GM23248 (cell line): ENCODE measurements at regions not wholly inside any gene's neighbourhood (a gene's known extent, or its start where the extent isn't known, plus 50 kb on each side); places are given as distances from the start of the nearest gene placed in this dataset.

Experiments
- DNase-seq: peaks from one replicate; pipeline ENCODE4 v3.0.0-alpha.2; 2015
- H2AFZ ChIP-seq: fragments of 200-600 bp; sonication (generic); 2 replicates; pipeline ENCODE4 v1.6.1; 2016; ENCODE audit warnings: antibody characterized with exemption
- H3F3A ChIP-seq: fragments of 200-600 bp; sonication (generic); 2 replicates; pipeline ENCODE4 v1.6.1; 2016; ENCODE audit warnings: mild to moderate bottlenecking, antibody characterized with exemption, mixed run types; ENCODE audit not compliant: insufficient read depth
- H3K27ac ChIP-seq: fragments of 200-600 bp; sonication (generic); 2 replicates; pipeline ENCODE4 v1.5.1; 2016; ENCODE audit warnings: mild to moderate bottlenecking
- H3K27me3 ChIP-seq: fragments of 200-600 bp; sonication (generic); replicated peaks from 2 replicates; pipeline ENCODE4 v1.6.1; 2016; ENCODE audit warnings: mild to moderate bottlenecking; ENCODE audit not compliant: insufficient read depth
- H3K36me3 ChIP-seq: fragments of 200-600 bp; sonication (generic); 2 replicates; pipeline ENCODE4 v1.6.1; 2016; ENCODE audit warnings: low read depth, mild to moderate bottlenecking
- H3K4me1 ChIP-seq: fragments of 200-600 bp; sonication (generic); 2 replicates; pipeline ENCODE4 v1.6.1; 2016; ENCODE audit warnings: mild to moderate bottlenecking; ENCODE audit not compliant: insufficient read depth
- H3K4me2 ChIP-seq: fragments of 200-600 bp; sonication (generic); one replicate; pipeline ENCODE4 v1.6.1; 2016; ENCODE audit warnings: mild to moderate bottlenecking; ENCODE audit not compliant: unreplicated experiment
- H3K4me3 ChIP-seq: fragments of 200-600 bp; sonication (generic); 2 replicates; pipeline ENCODE4 v1.5.1; 2016; ENCODE audit warnings: mild to moderate bottlenecking
- H3K79me2 ChIP-seq: fragments of 200-600 bp; sonication (generic); 2 replicates; pipeline ENCODE4 v1.6.1; 2016; ENCODE audit warnings: mild to moderate bottlenecking; ENCODE audit not compliant: insufficient read depth
- H3K9ac ChIP-seq: fragments of 200-600 bp; sonication (generic); 2 replicates; pipeline ENCODE4 v1.6.1; 2016; ENCODE audit warnings: mild to moderate bottlenecking
- H3K9me2 ChIP-seq: fragments of 200-600 bp; sonication (generic); 2 replicates; pipeline ENCODE4 v1.6.1; 2016; ENCODE audit warnings: mixed run types, mild to moderate bottlenecking, moderate library complexity; ENCODE audit not compliant: insufficient read depth
- H3K9me3 ChIP-seq: fragments of 200-600 bp; sonication (generic); one replicate; pipeline ENCODE4 v1.6.1; 2017; ENCODE audit warnings: low read depth
- H4K20me1 ChIP-seq: fragments of 200-600 bp; sonication (generic); 2 replicates; pipeline ENCODE4 v1.6.0; 2016; ENCODE audit not compliant: insufficient read depth
- EZH2 ChIP-seq: fragments of 200-600 bp; sonication (generic); IDR thresholded peaks from 2 replicates; pipeline ENCODE4 v1.6.1; 2018; ENCODE audit warnings: antibody characterized with exemption, mild to moderate bottlenecking; ENCODE audit not compliant: insufficient read depth, poor library complexity, severe bottlenecking
- EZH2phosphoT487 ChIP-seq: fragments of 200-600 bp; sonication (generic); IDR thresholded peaks from 2 replicates; pipeline ENCODE4 v1.6.1; 2018; ENCODE audit warnings: antibody characterized with exemption, moderate library complexity, mild to moderate bottlenecking, low read depth; ENCODE audit not compliant: insufficient read depth
- WGBS, 2 experiments: methylation state at CpG; one replicate each; pipeline ENCODE4 v1.1.6; 2015 to 2017; ENCODE audit warnings: low lambda C conversion rate in 2 of 2, low coverage in 1 of 2; ENCODE audit errors: missing lambda C conversion rate in 2 of 2; 5-methylcytosine and 5-hydroxymethylcytosine counted together
- in situ Hi-C: fragments of 300-500 bp; cut with MboI; formaldehyde crosslinking; loops from 2 replicates; pipeline ENCODE4 v1.15.0; 2020

DNA sequence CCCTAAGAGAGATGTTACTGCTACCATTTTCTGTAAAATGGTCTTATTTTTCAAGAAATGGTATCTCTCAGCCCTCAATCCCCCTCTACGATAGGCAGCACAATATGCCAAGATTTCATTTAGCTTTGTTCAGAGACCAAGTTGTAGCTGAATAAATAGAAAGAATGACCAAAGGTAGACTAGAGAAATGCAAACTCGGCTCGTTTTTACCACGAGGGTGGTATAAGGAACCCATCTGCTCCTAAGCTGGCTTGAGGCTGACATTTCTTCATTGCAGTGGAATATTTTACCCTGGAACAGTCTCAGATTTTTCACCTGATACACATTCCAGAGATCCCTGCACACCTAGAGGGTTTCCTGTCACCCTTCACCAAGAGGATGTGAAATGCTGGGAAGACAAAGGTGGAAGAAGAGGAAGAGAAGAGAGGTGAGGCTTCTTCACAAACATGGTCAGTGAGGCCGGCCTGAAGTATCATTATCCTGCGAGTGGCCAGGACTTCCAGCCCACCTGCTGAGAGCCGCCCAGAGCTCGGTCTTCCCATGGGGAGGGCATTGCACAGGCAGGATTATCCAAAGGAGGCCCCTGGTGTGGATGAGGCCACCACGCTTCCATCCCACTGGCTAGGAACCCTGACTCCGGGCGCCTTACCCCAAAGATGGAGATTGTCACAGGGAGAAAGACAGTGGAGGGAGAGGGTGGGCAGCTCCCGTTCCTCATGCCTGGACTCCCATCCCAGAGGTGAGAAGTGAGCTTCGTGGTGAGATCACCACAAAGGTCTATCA lies 57.1 kb upstream of the AFDN start:
- WGBS, 2 experiments: 55 to 72% methylated on average over 12 to 13 of the region's 13 CpGs
- no peak overlapping the region for H3K4me2 ChIP-seq
- TF ChIP-seq EZH2 (no peak), EZH2phosphoT487 (no peak)
- H2AFZ ChIP-seq: no peak overlapping the region
- H3K9me2 ChIP-seq: no peaks in the 10 kb centered on the region
- H3K9ac ChIP-seq: no peak overlapping the region
- H3K4me3 ChIP-seq: no peak overlapping the region
- H3K27ac ChIP-seq: no peak overlapping the region
- DNase-seq: no peak
- no peaks in the 10 kb centered on the region for H3K4me1 ChIP-seq
- H3K79me2 ChIP-seq: no peaks in the 10 kb centered on the region
- in situ Hi-C loops: no loop called here
- H4K20me1 ChIP-seq: no peaks in the 10 kb centered on the region
- no peaks in the 10 kb centered on the region for H3K9me3 ChIP-seq
- H3K36me3 ChIP-seq: no peaks in the 10 kb centered on the region
- H3F3A ChIP-seq: no peaks in the 10 kb centered on the region
- H3K27me3 ChIP-seq: no peaks in the 10 kb centered on the region

DNA sequence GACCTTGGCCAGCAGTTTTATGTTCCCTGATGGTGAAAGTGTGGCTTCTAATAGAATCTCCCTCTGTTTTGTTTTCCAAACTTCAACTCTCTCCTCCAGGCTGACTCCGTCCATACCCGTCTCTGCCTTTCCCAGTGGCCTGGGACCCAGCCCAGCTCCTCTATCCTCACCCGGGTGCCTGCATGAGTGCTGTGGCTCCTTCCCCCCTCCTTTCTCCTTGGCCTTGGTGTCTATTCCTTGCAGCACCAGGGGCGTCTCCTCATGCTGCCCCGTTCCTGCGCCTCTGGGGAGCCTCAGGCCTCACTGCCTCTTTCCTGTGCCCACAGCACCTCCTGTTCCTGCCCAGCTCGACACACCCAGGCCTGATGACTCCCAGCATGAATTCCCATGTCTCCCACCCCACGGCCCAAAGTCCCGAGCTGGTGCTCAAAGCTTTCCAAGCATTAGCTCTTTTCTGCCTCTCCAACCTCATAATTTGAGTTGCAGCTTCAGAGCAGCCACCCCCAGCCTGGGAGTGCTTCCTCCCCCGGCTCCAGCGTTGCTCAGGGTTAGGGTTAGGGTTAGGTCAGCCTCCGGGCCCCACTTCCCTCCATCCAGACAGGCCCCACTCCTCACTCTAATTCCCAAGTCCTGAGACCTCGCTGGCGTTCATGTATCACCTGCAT lies 56.3 kb upstream of the AFDN start:
- H4K20me1 ChIP-seq: no peaks in the 10 kb centered on the region
- H3F3A ChIP-seq: no peaks in the 10 kb centered on the region
- H3K27ac ChIP-seq: no peak overlapping the region
- no peaks in the 10 kb centered on the region for H3K4me1 ChIP-seq
- in situ Hi-C loops: no loop called here
- H3K9ac ChIP-seq: no peak overlapping the region
- H3K9me2 ChIP-seq: no peaks in the 10 kb centered on the region
- WGBS, 2 experiments: 51 to 52% methylated on average over 14 of the region's 14 CpGs
- no peak overlapping the region for H3K4me3 ChIP-seq
- no peak overlapping the region for H2AFZ ChIP-seq
- H3K36me3 ChIP-seq: no peaks in the 10 kb centered on the region
- TF ChIP-seq EZH2phosphoT487 (no peak), EZH2 (no peak)
- H3K4me2 ChIP-seq: no peak overlapping the region
- no peaks in the 10 kb centered on the region for H3K27me3 ChIP-seq
- H3K9me3 ChIP-seq: no peaks in the 10 kb centered on the region
- no peaks in the 10 kb centered on the region for H3K79me2 ChIP-seq
- no peak for DNase-seq

DNA sequence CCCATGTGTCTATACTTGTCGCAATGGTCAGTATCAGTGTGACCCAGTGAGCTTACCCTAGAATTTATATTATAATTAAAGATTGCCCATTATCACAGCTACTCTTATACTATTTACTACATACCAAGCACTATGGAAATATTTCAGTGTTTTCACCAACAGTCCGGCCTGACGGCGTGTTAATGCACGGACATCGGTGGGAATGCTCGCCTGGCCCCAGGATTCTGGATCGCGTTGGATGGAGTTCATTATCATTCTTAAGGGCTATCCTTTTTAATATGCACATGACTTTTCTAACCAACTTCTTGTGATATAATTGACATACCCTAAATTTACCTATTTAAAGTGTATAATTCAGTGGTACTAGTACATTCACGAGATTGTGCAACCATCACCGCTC lies 51.8 kb upstream of the AFDN start:
- no peaks in the 10 kb centered on the region for H3K36me3 ChIP-seq
- no peak overlapping the region for H3K9ac ChIP-seq
- H3K27ac ChIP-seq: no peak overlapping the region
- H3K4me1 ChIP-seq: no peaks in the 10 kb centered on the region
- no peaks in the 10 kb centered on the region for H3F3A ChIP-seq
- in situ Hi-C loops: no loop called here
- H3K4me3 ChIP-seq: no peak overlapping the region
- H3K79me2 ChIP-seq: no peaks in the 10 kb centered on the region
- DNase-seq: no peak
- no peak overlapping the region for H2AFZ ChIP-seq
- 88 to 90% methylated on average over 11 of the region's 11 CpGs for WGBS, 2 experiments
- no peaks in the 10 kb centered on the region for H3K9me3 ChIP-seq
- no peaks in the 10 kb centered on the region for H4K20me1 ChIP-seq
- H3K9me2 ChIP-seq: no peaks in the 10 kb centered on the region
- H3K4me2 ChIP-seq: no peak overlapping the region
- H3K27me3 ChIP-seq: no peaks in the 10 kb centered on the region
- TF ChIP-seq EZH2phosphoT487 (no peak), EZH2 (no peak)

DNA sequence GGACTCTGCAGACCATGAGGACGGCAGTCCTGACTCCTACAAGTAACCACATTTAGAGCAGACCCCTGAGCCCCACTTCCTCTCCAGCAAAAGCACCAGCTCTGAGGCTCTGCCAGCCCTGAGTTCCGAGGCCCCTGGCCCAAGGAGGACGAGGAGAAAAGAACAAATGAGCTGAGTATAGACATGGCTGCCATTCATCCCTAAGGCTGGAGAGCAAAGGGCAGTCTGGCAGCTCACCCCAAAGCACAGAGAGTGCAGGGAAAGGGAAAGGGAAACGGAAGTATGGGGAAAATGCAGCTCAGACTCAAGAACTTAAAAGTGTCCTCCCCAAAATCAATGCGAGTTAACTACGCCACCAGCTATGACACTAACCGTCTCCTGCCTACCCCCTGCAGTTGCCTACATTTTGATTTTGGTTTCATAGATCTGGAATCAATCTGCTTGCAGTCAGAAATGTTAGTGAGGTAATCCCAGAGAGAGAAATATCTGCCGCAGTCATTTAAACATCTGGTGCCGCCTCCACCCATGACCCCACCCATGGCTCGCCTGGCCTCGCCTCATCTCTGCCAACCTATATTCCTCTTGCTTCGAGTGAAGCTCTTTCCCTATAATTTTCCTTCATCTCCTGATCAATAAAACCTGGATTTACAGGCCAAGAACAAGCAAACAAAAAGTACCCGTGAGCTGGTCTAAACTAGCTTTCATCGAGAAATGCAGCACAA lies 49.6 kb upstream of the AFDN start:
- no peak overlapping the region for H3K27ac ChIP-seq
- no peak for DNase-seq
- WGBS, 2 experiments: 28 to 30% methylated on average over 14 of the region's 14 CpGs
- no peak overlapping the region for H3K9ac ChIP-seq
- H3K9me2 ChIP-seq: no peaks in the 10 kb centered on the region
- no peaks in the 10 kb centered on the region for H4K20me1 ChIP-seq
- no peaks in the 10 kb centered on the region for H3K36me3 ChIP-seq
- TF ChIP-seq EZH2 (no peak), EZH2phosphoT487 (no peak)
- H2AFZ ChIP-seq: no peak overlapping the region
- H3K79me2 ChIP-seq: no peaks in the 10 kb centered on the region
- no peaks in the 10 kb centered on the region for H3K27me3 ChIP-seq
- H3F3A ChIP-seq: no peaks in the 10 kb centered on the region
- no peaks in the 10 kb centered on the region for H3K9me3 ChIP-seq
- no peak overlapping the region for H3K4me2 ChIP-seq
- H3K4me1 ChIP-seq: no peaks in the 10 kb centered on the region
- in situ Hi-C loops: no loop called here
- no peak overlapping the region for H3K4me3 ChIP-seq
